ENCODE measurements at regions not wholly inside any gene's neighbourhood (a gene's known extent, or its start where the extent isn't known, plus 50 kb on each side); places are given as distances from the start of the nearest gene placed in this dataset.
A peak's percentile ranks its signal among the peaks of the same experiment; 100 is the strongest.

- DNase-seq (ENCODE audit: low spot score) (no peak), FAIRE-seq (no peak), ATAC-seq (no peak)
- ChIA-PET CTCF (ENCODE audit: low intra/inter-chr PET ratio, low total read pairs) (no interaction called here), POLR2A (no interaction called here)
- 2% methylated on average over 2 of the region's 2 CpGs for WGBS (ENCODE audit: low lambda C conversion rate)
- H2AFZ ChIP-seq (ENCODE audit: low read length), result no peak overlapping the region
- H4K20me1 ChIP-seq (ENCODE audit: insufficient read depth, low read length), result no peaks in the 10 kb centered on the region
- no TSS peak for BruUV-seq (replicated peaks)
- H3K36me3 ChIP-seq (replicated peaks in 1 of 2; ENCODE audit: control insufficient read depth in 1 of 2, insufficient read depth in 2 of 2, low read length in 2 of 2), result no peaks in the 10 kb centered on the region
- no peak overlapping the region for H3K4me2 ChIP-seq (ENCODE audit: low read depth, low read length)
- no peaks in the 10 kb centered on the region for H3K9me3 ChIP-seq (ENCODE audit: low read length)
- no peaks in the 10 kb centered on the region for H3K27me3 ChIP-seq (ENCODE audit: control insufficient read depth in 1 of 2, insufficient read depth in 2 of 2, low read length in 2 of 2)
- no peaks in the 10 kb centered on the region for H3K4me1 ChIP-seq (ENCODE audit: insufficient read depth, low read length)
- in situ Hi-C loops (cut with HindIII; ENCODE audit: extremely low pct_ligation_motif_present, low pct_unique_long_range_greater_than_20kb) (no loop called here), intact Hi-C loops (cut with micrococcal nuclease; ENCODE audit: unreplicated experiment) (no loop called here)
- H3K4me3 ChIP-seq (replicated peaks in 1 of 3; ENCODE audit: insufficient read depth in 1 of 3, low read depth in 2 of 3, low read length in 3 of 3), result no peak overlapping the region
- no peak for TF ChIP-seq MEIS2 (CRISPR knock-in tag; IDR thresholded peaks at IDR 0.05)
- H3K27ac ChIP-seq (ENCODE audit: extremely low read length, insufficient read depth, low read length), result no peak overlapping the region
- no peak overlapping the region for H3K9ac ChIP-seq (ENCODE audit: insufficient read depth, low read depth, low read length)
- no peaks in the 10 kb centered on the region for H3K79me2 ChIP-seq (ENCODE audit: insufficient read depth, low read length)
Measured at GRCh38 chr3:161957467-161957866, 460.9 kb downstream of the OTOL1 start.

GRCh38 chr3:161964857-161965256, 468.2 kb downstream of the OTOL1 start:
- in situ Hi-C loops (cut with HindIII; ENCODE audit: extremely low pct_ligation_motif_present, low pct_unique_long_range_greater_than_20kb) (no loop called here), intact Hi-C loops (cut with micrococcal nuclease; ENCODE audit: unreplicated experiment) (no loop called here)
- no peak overlapping the region for H2AFZ ChIP-seq (ENCODE audit: low read length)
- no peak overlapping the region for H3K27ac ChIP-seq (ENCODE audit: extremely low read length, insufficient read depth, low read length)
- DNase-seq (ENCODE audit: low spot score) (no peak), FAIRE-seq (no peak), ATAC-seq (no peak)
- BruUV-seq (replicated peaks), result no TSS peak
- H3K9me3 ChIP-seq (ENCODE audit: low read length), result peaks cover 23% of the 10 kb centered on the region
- no peak overlapping the region for H3K4me2 ChIP-seq (ENCODE audit: low read depth, low read length)
- H3K4me1 ChIP-seq (ENCODE audit: insufficient read depth, low read length), result no peaks in the 10 kb centered on the region
- no peak overlapping the region for H3K9ac ChIP-seq (ENCODE audit: insufficient read depth, low read depth, low read length)
- ChIA-PET POLR2A (no interaction called here), CTCF (ENCODE audit: low intra/inter-chr PET ratio, low total read pairs) (no interaction called here)
- no peaks in the 10 kb centered on the region for H4K20me1 ChIP-seq (ENCODE audit: insufficient read depth, low read length)
- TF ChIP-seq MAFK (conservative IDR thresholded peaks at IDR 0.05 in 1 of 2, IDR thresholded peaks at IDR 0.05 in 1 of 2; ENCODE audit: low read length in 2 of 2), result peak; percentile 97 to 99
- no peak for TF ChIP-seq SRF (IDR thresholded peaks at IDR 0.05; ENCODE audit: low read depth, low read length)
- no peak for TF ChIP-seq ZNF441 (CRISPR knock-in tag; IDR thresholded peaks at IDR 0.05; ENCODE audit: borderline replicate concordance)
- no peak for TF ChIP-seq RELA (CRISPR knock-in tag; IDR thresholded peaks at IDR 0.05)
- TF ChIP-seq SNRNP70 (IDR thresholded peaks at IDR 0.05; ENCODE audit: low read depth, low read length), result no peak
- peak; percentile 97 for TF ChIP-seq MAFF (IDR thresholded peaks at IDR 0.05; ENCODE audit: low read depth, low read length)
- TF ChIP-seq, protein P1, sequence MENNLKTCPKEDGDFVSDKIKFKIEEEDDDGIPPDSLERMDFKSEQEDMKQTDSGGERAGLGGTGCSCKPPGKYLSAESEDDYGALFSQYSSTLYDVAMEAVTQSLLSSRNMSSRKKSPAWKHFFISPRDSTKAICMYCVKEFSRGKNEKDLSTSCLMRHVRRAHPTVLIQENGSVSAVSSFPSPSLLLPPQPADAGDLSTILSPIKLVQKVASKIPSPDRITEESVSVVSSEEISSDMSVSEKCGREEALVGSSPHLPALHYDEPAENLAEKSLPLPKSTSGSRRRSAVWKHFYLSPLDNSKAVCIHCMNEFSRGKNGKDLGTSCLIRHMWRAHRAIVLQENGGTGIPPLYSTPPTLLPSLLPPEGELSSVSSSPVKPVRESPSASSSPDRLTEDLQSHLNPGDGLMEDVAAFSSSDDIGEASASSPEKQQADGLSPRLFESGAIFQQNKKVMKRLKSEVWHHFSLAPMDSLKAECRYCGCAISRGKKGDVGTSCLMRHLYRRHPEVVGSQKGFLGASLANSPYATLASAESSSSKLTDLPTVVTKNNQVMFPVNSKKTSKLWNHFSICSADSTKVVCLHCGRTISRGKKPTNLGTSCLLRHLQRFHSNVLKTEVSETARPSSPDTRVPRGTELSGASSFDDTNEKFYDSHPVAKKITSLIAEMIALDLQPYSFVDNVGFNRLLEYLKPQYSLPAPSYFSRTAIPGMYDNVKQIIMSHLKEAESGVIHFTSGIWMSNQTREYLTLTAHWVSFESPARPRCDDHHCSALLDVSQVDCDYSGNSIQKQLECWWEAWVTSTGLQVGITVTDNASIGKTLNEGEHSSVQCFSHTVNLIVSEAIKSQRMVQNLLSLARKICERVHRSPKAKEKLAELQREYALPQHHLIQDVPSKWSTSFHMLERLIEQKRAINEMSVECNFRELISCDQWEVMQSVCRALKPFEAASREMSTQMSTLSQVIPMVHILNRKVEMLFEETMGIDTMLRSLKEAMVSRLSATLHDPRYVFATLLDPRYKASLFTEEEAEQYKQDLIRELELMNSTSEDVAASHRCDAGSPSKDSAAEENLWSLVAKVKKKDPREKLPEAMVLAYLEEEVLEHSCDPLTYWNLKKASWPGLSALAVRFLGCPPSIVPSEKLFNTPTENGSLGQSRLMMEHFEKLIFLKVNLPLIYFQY (CRISPR knock-in tag; IDR thresholded peaks at IDR 0.05; ENCODE audit: borderline replicate concordance), result no peak
- no peak for TF ChIP-seq ZNF615 (CRISPR knock-in tag; IDR thresholded peaks at IDR 0.05; ENCODE audit: borderline replicate concordance)
- no peaks in the 10 kb centered on the region for H3K27me3 ChIP-seq (ENCODE audit: control insufficient read depth in 1 of 2, insufficient read depth in 2 of 2, low read length in 2 of 2)
- 5% methylated on average over 4 of the region's 4 CpGs for WGBS (ENCODE audit: low lambda C conversion rate)
- no peak overlapping the region for H3K4me3 ChIP-seq (replicated peaks in 1 of 3; ENCODE audit: insufficient read depth in 1 of 3, low read depth in 2 of 3, low read length in 3 of 3)
- no peaks in the 10 kb centered on the region for H3K79me2 ChIP-seq (ENCODE audit: insufficient read depth, low read length)
- H3K36me3 ChIP-seq (replicated peaks in 1 of 2; ENCODE audit: control insufficient read depth in 1 of 2, insufficient read depth in 2 of 2, low read length in 2 of 2), result no peaks in the 10 kb centered on the region

Data from HepG2 (cell line).